GM10266 (cell line): ENCODE measurements at regions not wholly inside any gene's neighbourhood (a gene's known extent, or its start where the extent isn't known, plus 50 kb on each side); places are given as distances from the start of the nearest gene placed in this dataset.

ENCODE experiments used
- DNase-seq: peaks from one replicate; pipeline ENCODE4 v3.0.0; 2012; ENCODE audit errors: extremely low spot score
- TF ChIP-seq, protein P1 (sequence below): IDR thresholded peaks from 2 replicates; pipeline ENCODE4 v1.5.1; 2012; ENCODE audit warnings: mild to moderate bottlenecking, low read depth; ENCODE audit not compliant: control insufficient read depth, insufficient read depth; ENCODE audit errors: missing control alignments

GRCh38 chr3:24607281-24607680, 112.6 kb upstream of the THRB start:
- DNase-seq, result no peak
- TF ChIP-seq, protein P1, sequence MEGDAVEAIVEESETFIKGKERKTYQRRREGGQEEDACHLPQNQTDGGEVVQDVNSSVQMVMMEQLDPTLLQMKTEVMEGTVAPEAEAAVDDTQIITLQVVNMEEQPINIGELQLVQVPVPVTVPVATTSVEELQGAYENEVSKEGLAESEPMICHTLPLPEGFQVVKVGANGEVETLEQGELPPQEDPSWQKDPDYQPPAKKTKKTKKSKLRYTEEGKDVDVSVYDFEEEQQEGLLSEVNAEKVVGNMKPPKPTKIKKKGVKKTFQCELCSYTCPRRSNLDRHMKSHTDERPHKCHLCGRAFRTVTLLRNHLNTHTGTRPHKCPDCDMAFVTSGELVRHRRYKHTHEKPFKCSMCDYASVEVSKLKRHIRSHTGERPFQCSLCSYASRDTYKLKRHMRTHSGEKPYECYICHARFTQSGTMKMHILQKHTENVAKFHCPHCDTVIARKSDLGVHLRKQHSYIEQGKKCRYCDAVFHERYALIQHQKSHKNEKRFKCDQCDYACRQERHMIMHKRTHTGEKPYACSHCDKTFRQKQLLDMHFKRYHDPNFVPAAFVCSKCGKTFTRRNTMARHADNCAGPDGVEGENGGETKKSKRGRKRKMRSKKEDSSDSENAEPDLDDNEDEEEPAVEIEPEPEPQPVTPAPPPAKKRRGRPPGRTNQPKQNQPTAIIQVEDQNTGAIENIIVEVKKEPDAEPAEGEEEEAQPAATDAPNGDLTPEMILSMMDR, result no peak

GRCh38 chr3:24608701-24609390, 114.2 kb upstream of the THRB start:
- TF ChIP-seq, protein P1, result no peak
- no peak for DNase-seq

- DNase-seq, result no peak
- TF ChIP-seq, protein P1, result no peak
Measured at GRCh38 chr3:24614359-24614758, 119.7 kb upstream of the THRB start.

DNA sequence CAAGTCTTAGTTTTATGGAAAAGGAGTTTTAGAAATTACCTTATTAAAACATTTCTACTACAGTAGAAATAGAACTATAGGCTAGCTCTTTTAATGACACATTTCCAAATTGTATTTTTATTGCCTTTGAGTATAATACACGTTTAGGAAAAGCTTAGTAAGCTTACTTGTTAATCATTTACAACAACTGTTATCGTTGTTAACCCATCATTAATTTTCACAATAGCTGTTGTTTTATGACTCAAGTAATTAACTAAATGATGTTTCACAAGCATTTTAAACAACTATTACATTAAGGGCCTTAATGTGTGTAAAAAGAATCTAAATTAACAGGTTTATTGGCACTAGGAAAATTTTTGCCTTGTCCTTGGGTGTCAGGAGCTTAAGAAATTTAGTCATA, 120.5 kb upstream of the THRB start:
- TF ChIP-seq, protein P1, result no peak
- DNase-seq, result no peak

GRCh38 chr3:24616110-24616829, 121.6 kb upstream of the THRB start:
- DNase-seq, result no peak
- TF ChIP-seq, protein P1, result no peak

GRCh38 chr3:24622138-24622537, 127.5 kb upstream of the THRB start:
- TF ChIP-seq, protein P1, result no peak
- no peak for DNase-seq

DNA sequence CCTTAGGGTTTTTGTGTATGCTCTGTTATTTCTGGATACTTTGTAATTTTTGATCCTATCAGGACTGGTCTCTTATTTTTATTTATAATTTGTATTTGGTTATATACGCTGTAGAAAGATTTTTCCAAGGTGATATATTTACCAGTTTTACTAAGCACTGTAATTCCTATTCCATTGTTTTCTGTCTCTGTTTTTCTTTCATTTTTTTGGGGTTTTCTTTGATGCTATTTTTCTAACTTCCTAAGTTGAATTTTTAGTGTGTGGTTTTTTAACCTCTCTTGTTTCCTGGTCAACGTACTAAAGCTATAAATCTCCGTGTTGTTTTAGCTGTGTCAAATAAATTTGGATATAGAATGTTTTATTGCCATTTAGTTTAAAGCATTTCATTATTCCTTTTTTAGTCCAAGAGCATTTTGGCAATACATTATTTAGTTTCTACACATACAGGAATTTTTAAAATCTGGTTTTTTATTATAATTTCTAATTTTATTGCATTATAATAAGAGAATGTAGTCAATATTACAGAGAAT, 128.1 kb upstream of the THRB start:
- no peak for DNase-seq
- TF ChIP-seq, protein P1, result no peak
